GM18505 (cell line): ENCODE measurements at regions not wholly inside any gene's neighbourhood (a gene's known extent, or its start where the extent isn't known, plus 50 kb on each side); places are given as distances from the start of the nearest gene placed in this dataset.
"Not testable (repeated sequence)": the region's sequence is repeated elsewhere in the genome, so short reads cannot be mapped to it uniquely, and the experiment has no call there.

ENCODE experiments used
- ATAC-seq: cut with Tn5 transposase; IDR thresholded peaks from one replicate; pipeline ENCODE4 v1.9.1; 2021; ENCODE audit not compliant: unreplicated experiment
- POLR2A ChIP-seq: IDR thresholded peaks from 4 replicates; pipeline ENCODE4 v1.6.1; 2011; ENCODE audit warnings: borderline replicate concordance; ENCODE audit not compliant: insufficient read depth, insufficient read length; ENCODE audit errors: extremely low read depth

- no peak for TF ChIP-seq POLR2A
- ATAC-seq, result no peak
These were observed 122.2 kb upstream of the TBCA start for GRCh38 chr5:77898385-77898784.

GRCh38 chr5:77896338-77896737 lies 120.2 kb upstream of the TBCA start:
- TF ChIP-seq POLR2A, result no peak
- ATAC-seq, result no peak

- ATAC-seq, result not testable (repeated sequence)
These were observed 118.0 kb upstream of the TBCA start for GRCh38 chr5:77894103-77894502.

GRCh38 chr5:77893225-77893860 lies 117.2 kb upstream of the TBCA start:
- no peak for TF ChIP-seq POLR2A
- ATAC-seq, result no peak

- no peak for TF ChIP-seq POLR2A
- ATAC-seq, result no peak
These were observed 116.2 kb upstream of the TBCA start for GRCh38 chr5:77892061-77893010.

GRCh38 chr5:77885519-77885918 lies 109.4 kb upstream of the TBCA start:
- ATAC-seq, result no peak
- TF ChIP-seq POLR2A, result no peak

- no peak for TF ChIP-seq POLR2A
- no peak for ATAC-seq
These were observed 106.6 kb upstream of the TBCA start for GRCh38 chr5:77882670-77883257.

GRCh38 chr5:77881528-77881927 lies 105.4 kb upstream of the TBCA start:
- ATAC-seq, result no peak
- TF ChIP-seq POLR2A, result no peak

- TF ChIP-seq POLR2A, result no peak
- no peak for ATAC-seq
These were observed 101.6 kb upstream of the TBCA start for GRCh38 chr5:77877516-77878355.

- TF ChIP-seq POLR2A, result no peak
- no peak for ATAC-seq
These were observed 100.8 kb upstream of the TBCA start for GRCh38 chr5:77876862-77877502.

GRCh38 chr5:77876316-77876715 lies 100.2 kb upstream of the TBCA start:
- TF ChIP-seq POLR2A, result no peak
- ATAC-seq, result no peak

- no peak for ATAC-seq
- no peak for TF ChIP-seq POLR2A
These were observed 98.6 kb upstream of the TBCA start for GRCh38 chr5:77874691-77875090.

GRCh38 chr5:77873239-77873638 lies 97.1 kb upstream of the TBCA start:
- TF ChIP-seq POLR2A, result no peak
- no peak for ATAC-seq
